GM23338 (cell line): ENCODE measurements at regions not wholly inside any gene's neighbourhood (a gene's known extent, or its start where the extent isn't known, plus 50 kb on each side); places are given as distances from the start of the nearest gene placed in this dataset.

Experiments
- ATAC-seq: fragments of 200-7000 bp; cut with Tn5 transposase; 3 replicates; pipeline ENCODE4 v1.9.1; 2020
- DNase-seq: peaks from one replicate; pipeline ENCODE4 v3.0.0-alpha.2; 2015; ENCODE audit warnings: low spot score
- H2AFZ ChIP-seq: fragments of 200-600 bp; sonication (generic); 2 replicates; pipeline ENCODE4 v1.8.0; 2016; ENCODE audit warnings: antibody characterized with exemption, mild to moderate bottlenecking, moderate library complexity
- H3F3A ChIP-seq: fragments of 200-600 bp; sonication (generic); replicated peaks from 2 replicates; pipeline ENCODE4 v1.8.0; 2017; ENCODE audit warnings: antibody characterized with exemption, mixed run types, low read depth
- H3K27ac ChIP-seq: fragments of 200-600 bp; sonication (generic); 2 replicates; pipeline ENCODE4 v1.6.1; 2016; ENCODE audit warnings: low read depth
- H3K27me3 ChIP-seq: fragments of 200-600 bp; sonication (generic); 2 replicates; pipeline ENCODE4 v1.8.0; 2016; ENCODE audit warnings: mild to moderate bottlenecking, mixed run types, moderate library complexity; ENCODE audit not compliant: insufficient read depth
- H3K36me3 ChIP-seq: fragments of 200-600 bp; sonication (generic); 2 replicates; pipeline ENCODE4 v1.8.0; 2016; ENCODE audit warnings: mild to moderate bottlenecking; ENCODE audit not compliant: insufficient read depth
- H3K4me1 ChIP-seq: fragments of 200-600 bp; sonication (generic); 2 replicates; pipeline ENCODE4 v1.8.0; 2016; ENCODE audit warnings: mild to moderate bottlenecking, moderate library complexity; ENCODE audit not compliant: insufficient read depth
- H3K4me2 ChIP-seq: fragments of 200-600 bp; sonication (generic); 2 replicates; pipeline ENCODE4 v1.7.1; 2017; ENCODE audit warnings: mixed run types
- H3K4me3 ChIP-seq: fragments of 200-600 bp; sonication (generic); 2 replicates; pipeline ENCODE4 v1.6.1; 2016; ENCODE audit warnings: mixed run types
- H3K79me2 ChIP-seq: fragments of 200-600 bp; sonication (generic); replicated peaks from 2 replicates; pipeline ENCODE4 v1.8.0; 2017; ENCODE audit warnings: mild to moderate bottlenecking; ENCODE audit not compliant: insufficient read depth
- H3K9me2 ChIP-seq: fragments of 200-600 bp; sonication (generic); 2 replicates; pipeline ENCODE4 v1.8.0; 2017; ENCODE audit not compliant: insufficient read depth
- H4K20me1 ChIP-seq: fragments of 200-600 bp; sonication (generic); replicated peaks from 2 replicates; pipeline ENCODE4 v1.8.0; 2017; ENCODE audit warnings: mild to moderate bottlenecking; ENCODE audit not compliant: insufficient read depth
- H3K27ac Mint-ChIP-seq: 2 replicates; pipeline ENCODE4 v1.8.0; 2020; ENCODE audit warnings: inconsistent platforms, mild to moderate bottlenecking, moderate library complexity, mixed read lengths
- H3K27me3 Mint-ChIP-seq: 3 replicates; pipeline ENCODE4 v1.8.0; 2022; ENCODE audit warnings: low read depth, mild to moderate bottlenecking, moderate library complexity, mixed read lengths, inconsistent platforms; ENCODE audit not compliant: insufficient read depth, poor library complexity
- H3K36me3 Mint-ChIP-seq: 3 replicates; pipeline ENCODE4 v1.8.0; 2021; ENCODE audit warnings: low read depth, mild to moderate bottlenecking, inconsistent platforms, moderate library complexity, mixed read lengths
- H3K4me1 Mint-ChIP-seq: 3 replicates; pipeline ENCODE4 v1.8.0; 2020; ENCODE audit warnings: mild to moderate bottlenecking, inconsistent platforms, mixed read lengths
- H3K4me3 Mint-ChIP-seq: 3 replicates; pipeline ENCODE4 v1.8.0; 2021; ENCODE audit warnings: moderate library complexity, mild to moderate bottlenecking, inconsistent platforms, mixed read lengths
- H3K9me3 Mint-ChIP-seq: 3 replicates; pipeline ENCODE4 v1.8.0; 2020; ENCODE audit warnings: moderate library complexity, mild to moderate bottlenecking, inconsistent platforms, mixed read lengths
- CREB1 ChIP-seq: fragments of 250-450 bp; sonication (Bioruptor Pico); IDR thresholded peaks from 2 replicates; pipeline ENCODE4 v1.5.0; 2020; ENCODE audit warnings: low read depth, mild to moderate bottlenecking, moderate library complexity
- CTCF ChIP-seq, 2 experiments: fragments of 200-600 bp in 1 of 2; sonication (generic) in 1 of 2; conservative IDR thresholded peaks; 2 replicates each; pipeline versions ENCODE4 v1.5.1 to v1.6.1; 2016 to 2017; ENCODE audit warnings: antibody characterized with exemption in 2 of 2, low read depth in 2 of 2, mild to moderate bottlenecking in 2 of 2, moderate library complexity in 1 of 2
- EZH2 ChIP-seq: fragments of 200-600 bp; sonication (generic); IDR thresholded peaks from one replicate; pipeline ENCODE4 v1.8.0; 2017; ENCODE audit warnings: antibody characterized with exemption, mild to moderate bottlenecking, low read depth; ENCODE audit not compliant: unreplicated experiment
- EZH2phosphoT487 ChIP-seq: fragments of 200-600 bp; sonication (generic); IDR thresholded peaks from one replicate; pipeline ENCODE4 v1.8.1; 2018; ENCODE audit warnings: antibody characterized with exemption; ENCODE audit not compliant: unreplicated experiment
- NANOG ChIP-seq: IDR thresholded peaks from 2 replicates; pipeline ENCODE4 v1.6.1; 2016; ENCODE audit warnings: antibody characterized with exemption, borderline replicate concordance
- POLR2AphosphoS5 ChIP-seq: IDR thresholded peaks from 2 replicates; pipeline ENCODE4 v1.6.1; 2016; ENCODE audit warnings: antibody characterized with exemption, low read depth
- REST ChIP-seq: IDR thresholded peaks from one replicate; pipeline ENCODE4 v1.6.1; 2018; ENCODE audit warnings: antibody characterized with exemption; ENCODE audit not compliant: unreplicated experiment
- STAT1 ChIP-seq: IDR thresholded peaks from one replicate; pipeline ENCODE4 v1.6.1; 2016; ENCODE audit warnings: antibody characterized with exemption; ENCODE audit not compliant: unreplicated experiment
- ZNF114 ChIP-seq: fragments of 250-450 bp; sonication (Bioruptor Pico); IDR thresholded peaks from 2 replicates; pipeline ENCODE4 v1.5.0; 2020; ENCODE audit warnings: mild to moderate bottlenecking, moderate library complexity
- ZNF462 ChIP-seq: fragments of 250-450 bp; sonication (Bioruptor Pico); IDR thresholded peaks from 2 replicates; pipeline ENCODE4 v1.5.0; 2020; ENCODE audit warnings: mild to moderate bottlenecking, moderate library complexity

- Mint-ChIP-seq H3K27me3 (peaks cover 15% of the 10 kb centered on the region), H3K27ac (no peak overlapping the region), H3K36me3 (no peaks in the 10 kb centered on the region), H3K4me1 (peaks cover 14% of the 10 kb centered on the region), H3K4me3 (no peak overlapping the region), H3K9me3 (no peaks in the 10 kb centered on the region)
- no peaks in the 10 kb centered on the region for H3K27me3 ChIP-seq
- no peak overlapping the region for H3K4me3 ChIP-seq
- H3F3A ChIP-seq = no peaks in the 10 kb centered on the region
- DNase-seq (no peak), ATAC-seq (no peak)
- H3K36me3 ChIP-seq = no peaks in the 10 kb centered on the region
- H2AFZ ChIP-seq = no peak overlapping the region; the same call in 1 of the 2 replicates
- no peaks in the 10 kb centered on the region for H3K79me2 ChIP-seq
- H4K20me1 ChIP-seq = no peaks in the 10 kb centered on the region
- H3K4me1 ChIP-seq = no peaks in the 10 kb centered on the region
- no peak for TF ChIP-seq CTCF (conservative IDR thresholded peaks at IDR 0.05; ENCODE audit: low read depth in 2 of 2)
- no peak for TF ChIP-seq EZH2phosphoT487
- TF ChIP-seq NANOG = no peak
- no peak for TF ChIP-seq EZH2
- no peak for TF ChIP-seq REST
- no peak for TF ChIP-seq CREB1 (CRISPR knock-in tag)
- no peak overlapping the region for H3K4me2 ChIP-seq
- H3K9me2 ChIP-seq = no peaks in the 10 kb centered on the region
- H3K27ac ChIP-seq = no peak overlapping the region
These were observed 108.6 kb downstream of the FGF18 start for GRCh38 chr5:171528036-171528435.

- H3K79me2 ChIP-seq = no peaks in the 10 kb centered on the region
- no peaks in the 10 kb centered on the region for H3K4me1 ChIP-seq
- H4K20me1 ChIP-seq = no peaks in the 10 kb centered on the region
- no peaks in the 10 kb centered on the region for H3K27me3 ChIP-seq
- no peaks in the 10 kb centered on the region for H3K9me2 ChIP-seq
- DNase-seq (no peak), ATAC-seq (no peak)
- H3K36me3 Mint-ChIP-seq = no peaks in the 10 kb centered on the region
- peaks cover 9% of the 10 kb centered on the region for H3K27me3 Mint-ChIP-seq
- H3K27ac ChIP-seq = no peak overlapping the region
- H3K4me3 ChIP-seq = no peak overlapping the region
- no peak overlapping the region for H3K27ac Mint-ChIP-seq
- H3K4me1 Mint-ChIP-seq = peaks cover 9% of the 10 kb centered on the region
- no peaks in the 10 kb centered on the region for H3K36me3 ChIP-seq
- no peak overlapping the region for H3K4me2 ChIP-seq
- no peaks in the 10 kb centered on the region for H3F3A ChIP-seq
- no peak overlapping the region for H3K4me3 Mint-ChIP-seq
- H3K9me3 Mint-ChIP-seq = no peaks in the 10 kb centered on the region
- no peak overlapping the region for H2AFZ ChIP-seq
- TF ChIP-seq STAT1 (no peak), ZNF462 (no peak), ZNF114 (CRISPR knock-in tag) (no peak), POLR2AphosphoS5 (no peak), NANOG (no peak), CREB1 (CRISPR knock-in tag) (no peak)
These were observed 109.6 kb downstream of the FGF18 start for GRCh38 chr5:171528865-171529614.
